EL (cell line): ENCODE measurements at regions not wholly inside any gene's neighbourhood (a gene's known extent, or its start where the extent isn't known, plus 50 kb on each side); places are given as distances from the start of the nearest gene placed in this dataset.
A peak's percentile ranks its signal among the peaks of the same experiment; 100 is the strongest.

ENCODE experiments used
- DNase-seq: peaks from one replicate; pipeline ENCODE4 v3.0.0-alpha.2; 2016

DNA sequence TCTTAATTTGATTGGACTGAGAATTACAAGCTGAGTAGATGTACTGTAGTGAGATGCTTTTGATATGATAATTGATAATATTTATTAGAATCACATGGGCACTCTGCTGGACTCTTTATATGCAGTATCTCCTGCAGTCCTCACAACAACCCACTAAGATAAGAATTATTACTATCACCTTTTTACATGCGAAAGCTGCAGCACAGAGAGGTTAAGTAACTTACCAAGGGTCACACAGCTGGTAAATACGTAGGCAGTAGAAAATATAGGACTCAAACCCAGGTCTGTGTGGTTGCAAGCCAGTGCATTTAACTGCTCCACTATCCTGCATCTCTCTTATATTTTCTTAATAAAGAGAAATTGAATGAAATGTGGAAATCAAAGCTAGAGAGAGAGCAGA is 392.8 kb upstream of the RORA start:
- no peak for DNase-seq

DNA sequence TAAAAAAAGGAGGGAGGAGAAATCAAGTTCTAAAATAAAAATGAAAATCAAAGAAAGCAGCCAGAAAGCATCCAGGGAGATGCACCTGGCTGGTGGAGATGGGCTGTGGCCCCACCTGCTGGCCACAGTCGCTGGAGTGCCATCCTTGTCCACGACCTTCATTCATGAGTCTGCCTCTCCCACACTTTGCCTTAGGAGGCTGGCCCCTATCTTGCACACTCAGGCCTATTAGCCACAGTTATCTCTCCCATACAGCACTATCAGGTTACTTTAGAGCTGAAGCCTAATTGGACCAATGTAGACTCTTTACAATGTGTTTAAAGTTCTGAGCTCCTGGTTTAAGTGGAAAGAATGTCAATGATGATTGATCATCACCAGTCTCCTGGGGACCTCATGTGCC is 392.0 kb upstream of the RORA start:
- no peak for DNase-seq

- no peak for DNase-seq
Observed at GRCh38 chr15:61620151-61620550, 391.0 kb upstream of the RORA start.

DNA sequence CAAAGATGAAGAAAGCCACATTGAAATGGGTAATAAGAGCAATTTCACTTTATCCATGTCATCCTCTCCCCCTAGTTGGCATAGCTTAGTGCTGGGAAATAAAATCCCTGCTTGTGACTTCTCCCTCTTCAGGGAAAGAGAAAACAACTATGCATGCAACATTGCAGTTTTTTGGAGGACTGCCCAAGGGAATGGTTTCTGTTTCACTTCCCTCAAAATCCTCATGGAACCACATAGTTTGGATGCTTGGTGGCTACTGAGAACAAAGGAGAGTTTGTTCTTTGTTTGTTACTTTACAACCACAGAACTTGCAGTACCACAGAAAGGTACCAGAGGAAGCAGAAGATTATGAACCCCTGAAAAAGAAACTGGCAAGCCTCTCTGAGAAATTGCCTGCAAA is 384.6 kb upstream of the RORA start:
- DNase-seq, result no peak

- no peak for DNase-seq
Observed at GRCh38 chr15:61613138-61613537, 384.0 kb upstream of the RORA start.

DNA sequence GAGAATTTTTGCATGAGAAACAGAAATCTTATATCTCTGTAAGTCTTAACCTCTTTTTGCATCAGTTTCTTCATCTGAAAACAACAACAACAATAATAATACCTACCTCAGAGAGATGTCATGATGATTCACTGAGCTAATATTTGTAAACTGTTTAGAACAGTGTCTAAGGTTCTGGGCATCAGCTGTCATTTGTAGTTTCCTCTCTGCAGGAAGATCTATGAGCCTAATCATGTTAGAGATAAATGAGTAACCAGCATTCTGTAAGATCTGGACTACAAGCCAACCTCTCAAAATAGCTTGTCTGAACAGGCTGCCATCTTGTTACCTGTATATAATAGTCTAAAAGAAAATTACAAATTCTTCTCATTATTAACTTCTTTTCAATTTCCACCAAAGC is 383.0 kb upstream of the RORA start:
- no peak for DNase-seq

GRCh38 chr15:61605343-61605742 is 376.2 kb upstream of the RORA start:
- DNase-seq, result no peak

DNA sequence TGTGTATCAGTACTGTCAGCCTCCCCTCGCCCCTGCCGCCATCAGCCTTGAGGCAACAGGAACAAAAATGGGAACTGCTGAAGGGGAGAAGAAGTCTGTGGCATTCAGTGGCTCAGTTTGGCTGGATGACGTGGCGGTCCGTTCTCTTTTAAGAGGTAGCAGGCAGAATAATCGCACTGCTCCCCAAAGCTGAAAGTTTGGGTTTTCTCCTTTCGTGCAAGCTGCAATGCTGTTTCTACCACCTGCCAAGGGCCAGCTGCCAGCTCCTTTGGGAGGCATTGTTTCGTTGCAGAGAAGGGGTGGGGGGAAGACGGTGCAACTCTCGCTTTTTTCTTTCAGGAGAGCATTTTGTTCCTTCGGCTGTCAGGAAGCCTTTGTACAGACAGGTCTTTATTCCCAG is 369.6 kb upstream of the RORA start:
- DNase-seq, result no peak

DNA sequence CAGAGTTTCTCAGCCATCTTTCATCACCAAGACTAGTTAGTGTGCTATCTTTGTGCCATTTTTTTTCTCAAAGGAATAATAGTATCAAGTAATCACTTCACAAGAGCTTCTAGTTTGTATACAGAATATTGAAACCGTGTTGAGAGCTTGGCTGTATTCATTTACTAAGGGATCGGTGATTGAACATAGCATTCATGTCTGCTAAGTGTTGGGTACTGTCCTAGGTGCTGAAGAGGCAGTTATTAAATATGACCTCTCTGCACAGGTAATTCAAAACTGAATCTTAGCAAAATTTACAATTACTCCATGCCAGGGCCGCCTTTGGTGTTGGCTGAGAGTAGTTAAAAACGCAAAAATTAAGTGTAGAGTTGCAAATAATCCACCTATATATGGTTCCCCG is 355.3 kb upstream of the RORA start:
- DNase-seq, result no peak

GRCh38 chr15:61582092-61582491 is 353.0 kb upstream of the RORA start:
- no peak for DNase-seq

DNA sequence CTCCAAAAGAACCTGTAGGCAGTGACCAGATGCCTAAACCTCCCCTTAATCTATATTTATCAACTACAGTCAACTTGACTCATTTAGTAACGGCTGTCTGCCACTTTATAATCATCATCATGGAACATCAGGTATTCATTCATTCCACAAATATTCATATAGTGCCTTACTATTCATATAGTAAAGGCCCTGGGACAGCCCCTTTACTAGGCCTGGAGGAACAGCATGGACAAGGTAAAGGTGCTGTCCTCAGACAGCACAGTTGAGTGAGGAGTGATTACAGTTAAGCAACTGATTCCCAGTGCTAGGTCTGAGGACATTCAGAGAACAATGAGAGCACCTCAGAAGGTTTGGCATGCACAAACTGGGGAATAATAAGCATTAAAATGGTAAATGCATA is 346.5 kb upstream of the RORA start:
- DNase-seq, result no peak

- no peak for DNase-seq
Observed at GRCh38 chr15:61571026-61571425, 341.9 kb upstream of the RORA start.

- DNase-seq, result no peak
Observed at GRCh38 chr15:61564785-61565184, 335.7 kb upstream of the RORA start.

DNA sequence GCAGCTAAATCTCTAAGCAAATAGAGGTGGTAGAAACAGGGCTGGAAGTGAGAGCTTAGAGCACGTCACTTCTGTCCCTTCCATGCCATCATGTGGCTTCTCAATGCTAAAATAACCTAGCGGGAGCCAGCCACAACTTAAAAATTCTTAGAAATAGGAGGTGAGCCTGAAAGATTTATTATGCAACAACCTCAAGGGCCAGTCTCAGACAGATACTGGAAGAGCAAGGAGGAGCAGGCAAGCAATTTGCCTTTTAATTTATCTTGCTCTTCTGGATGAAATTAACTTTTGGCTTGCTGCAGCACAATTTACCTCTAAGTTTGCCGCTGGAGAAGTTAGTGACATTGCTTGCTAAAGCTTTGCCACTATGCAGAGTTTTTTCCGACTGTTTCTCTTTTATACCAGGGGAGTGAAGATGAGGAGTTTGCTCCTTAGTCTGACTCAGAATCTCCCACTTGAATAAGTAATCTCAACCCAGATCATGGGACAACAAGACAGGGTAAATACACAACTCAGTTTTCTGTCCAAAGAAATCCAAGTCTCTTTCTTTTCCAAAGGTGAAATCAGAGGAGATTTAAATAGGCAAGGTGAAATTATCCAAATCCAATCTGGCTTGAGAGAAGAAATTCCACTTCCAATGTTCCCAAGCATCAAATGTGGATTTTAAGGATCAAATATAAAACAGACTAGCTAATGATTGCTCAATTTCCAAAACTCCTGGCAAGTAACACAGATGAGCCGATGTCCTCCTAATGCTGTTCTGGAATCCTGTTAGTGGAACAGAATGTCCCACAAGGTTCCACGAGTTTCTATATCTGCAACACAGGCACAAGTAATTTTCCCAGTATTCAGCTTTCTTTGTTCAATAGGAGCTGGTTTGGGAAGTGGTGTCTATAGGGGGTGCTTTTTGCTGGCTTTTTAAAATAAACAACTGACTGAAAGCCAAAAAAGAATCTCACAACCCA is 329.4 kb upstream of the RORA start:
- DNase-seq, result no peak

DNA sequence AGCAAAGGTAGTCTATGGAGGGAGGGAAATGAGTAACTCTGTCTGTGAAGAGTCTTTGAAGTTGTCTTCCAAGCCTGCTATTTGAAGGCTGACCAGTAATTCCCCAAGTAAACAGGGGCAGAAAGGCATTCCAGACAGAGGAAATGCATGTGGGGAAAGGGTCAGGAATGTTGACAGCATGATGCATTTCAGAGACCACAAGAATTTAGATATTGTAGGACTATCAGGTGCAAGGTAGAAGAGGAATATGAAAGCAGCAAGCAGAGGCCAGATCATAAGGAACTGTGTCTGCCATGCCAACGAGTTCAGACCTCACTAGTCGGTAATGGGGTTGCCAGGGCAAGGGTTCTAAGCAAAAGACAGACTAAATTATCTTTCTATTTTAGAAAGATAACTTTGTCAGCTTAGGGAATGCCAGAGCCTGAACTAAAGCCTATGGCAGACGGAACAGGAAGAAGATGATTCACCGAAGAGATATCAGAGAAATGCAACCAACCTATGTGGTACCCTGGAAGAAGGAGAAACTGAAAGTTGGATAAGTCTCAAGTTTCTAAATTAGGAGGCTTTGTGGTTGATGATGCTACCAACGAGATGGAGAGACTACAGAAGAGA is 327.0 kb upstream of the RORA start:
- peak; percentile 61 for DNase-seq

GRCh38 chr15:61549727-61550126 is 320.6 kb upstream of the RORA start:
- no peak for DNase-seq

- no peak for DNase-seq
Observed at GRCh38 chr15:61545763-61546162, 316.7 kb upstream of the RORA start.

DNA sequence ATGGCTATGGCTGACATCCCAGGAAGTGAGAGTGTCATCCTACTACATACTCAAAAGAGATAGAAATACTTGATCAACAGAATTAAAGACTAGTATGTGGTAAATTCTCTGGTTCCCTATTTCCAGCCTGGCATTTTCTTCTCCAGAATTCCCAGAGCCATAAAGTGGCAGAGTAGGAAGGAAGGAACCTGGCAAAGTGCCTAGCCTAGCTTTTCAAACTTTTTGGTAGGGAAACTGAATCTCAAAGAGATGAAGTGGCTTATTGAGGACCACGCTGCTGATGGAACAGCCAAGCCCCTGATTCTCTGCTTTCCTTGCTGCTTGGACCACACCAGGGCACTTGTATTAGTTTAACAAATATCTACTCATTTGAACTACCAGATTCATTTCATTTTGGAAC is 312.4 kb upstream of the RORA start:
- no peak for DNase-seq

GRCh38 chr15:61537337-61537736 is 308.2 kb upstream of the RORA start:
- no peak for DNase-seq

- no peak for DNase-seq
Observed at GRCh38 chr15:61534986-61535385, 305.9 kb upstream of the RORA start.

DNA sequence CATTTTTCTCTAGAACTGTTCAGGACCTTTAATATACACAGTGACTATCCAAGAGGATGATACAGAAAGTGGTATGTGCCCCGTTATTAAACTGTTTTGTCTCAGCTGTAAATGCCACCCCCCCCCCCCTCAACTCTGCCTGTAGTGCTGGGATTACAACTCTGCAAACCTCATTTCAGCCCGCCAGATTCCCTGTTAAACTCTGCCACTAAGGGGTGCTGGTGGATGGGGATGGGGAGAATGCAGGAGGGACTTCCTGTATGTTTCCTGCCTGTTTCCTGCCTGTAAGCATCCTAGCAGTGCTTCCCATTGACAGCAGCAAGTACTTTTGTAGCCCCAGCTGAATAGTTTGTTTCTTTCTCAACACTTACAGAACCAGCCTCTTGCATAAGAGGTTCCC is 301.7 kb upstream of the RORA start:
- peak; percentile 2 for DNase-seq

DNA sequence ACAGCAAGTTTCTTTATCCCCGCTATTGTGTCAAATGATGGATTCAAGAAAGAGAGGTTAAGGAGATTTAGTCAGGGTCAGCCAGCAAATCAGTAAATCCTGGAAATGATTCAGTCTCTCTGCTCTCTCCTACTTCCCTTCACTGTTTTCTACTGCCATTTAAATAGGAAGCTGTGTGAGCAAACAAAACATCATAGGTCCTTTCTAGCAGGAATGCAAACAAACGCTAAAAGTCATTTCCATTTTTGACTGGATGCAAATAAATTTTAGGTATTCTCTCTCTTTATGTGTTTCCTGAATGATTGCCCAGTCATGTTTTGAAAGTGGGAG is 299.4 kb upstream of the RORA start:
- no peak for DNase-seq

DNA sequence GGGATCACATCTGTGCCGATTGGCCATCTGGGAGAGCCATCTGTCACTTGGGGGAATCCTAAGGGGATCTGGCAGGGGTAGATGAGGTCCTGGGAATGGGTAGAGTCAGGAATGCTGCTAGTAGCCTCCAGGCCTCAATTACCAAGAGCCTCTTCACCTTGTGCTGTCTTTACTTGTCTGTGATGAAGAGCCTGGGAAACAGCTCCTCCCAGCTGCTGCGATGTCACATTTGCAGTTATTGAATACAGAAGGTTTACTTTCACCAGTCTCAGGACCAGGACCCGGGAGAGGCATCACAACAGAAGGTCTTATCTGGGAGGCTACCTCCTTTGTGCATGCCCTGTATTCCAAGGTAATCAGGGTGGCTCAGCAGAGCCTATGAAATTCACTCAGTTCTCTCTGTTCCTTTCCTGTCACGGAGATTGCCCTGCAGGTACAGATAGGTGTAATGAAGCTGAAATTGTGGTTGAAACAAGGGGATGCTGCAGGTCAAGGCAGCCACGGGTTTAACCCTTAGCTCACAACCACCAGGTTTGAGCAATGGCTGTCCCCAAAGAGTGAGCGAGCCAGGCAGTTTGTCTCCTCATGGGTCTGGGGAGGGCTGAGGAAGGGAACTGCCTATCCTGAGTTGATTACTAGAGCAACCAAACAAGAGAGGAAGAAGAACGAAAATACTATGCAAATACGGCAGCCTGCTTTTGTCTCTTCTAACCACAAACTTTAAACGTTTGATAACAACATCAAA is 298.9 kb upstream of the RORA start:
- DNase-seq, result no peak

DNA sequence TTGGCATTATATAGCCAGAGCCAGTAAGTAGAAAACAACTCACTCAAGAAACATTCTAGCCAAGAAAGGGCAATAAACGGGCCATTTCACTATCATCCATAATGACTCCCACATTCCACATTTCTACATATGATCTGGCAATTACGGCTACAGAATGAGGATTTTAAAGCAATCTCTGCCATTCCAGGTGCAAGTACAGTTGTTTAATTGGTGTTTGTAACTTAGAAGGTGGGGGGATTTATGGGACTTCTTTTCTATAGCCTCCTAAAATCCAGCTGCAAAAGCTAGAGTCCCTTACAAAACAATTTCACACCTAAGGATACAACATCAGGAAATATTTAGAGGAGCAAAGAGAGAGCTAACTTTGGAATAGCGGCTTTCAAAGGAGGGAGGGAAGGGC is 295.4 kb upstream of the RORA start:
- DNase-seq, result no peak
